Retinal pigment epithelial cell (primary cell): ENCODE measurements at regions not wholly inside any gene's neighbourhood (a gene's known extent, or its start where the extent isn't known, plus 50 kb on each side); places are given as distances from the start of the nearest gene placed in this dataset.

Source experiments
- DNase-seq: peaks from one replicate; pipeline ENCODE4 v3.0.0-alpha.2; 2010; ENCODE audit warnings: low read depth
- H3K4me3 ChIP-seq: 2 replicates; pipeline ENCODE4 v1.5.1; 2011; ENCODE audit warnings: mild to moderate bottlenecking, low read length, control low read depth, moderate library complexity
- CTCF ChIP-seq: conservative IDR thresholded peaks from 2 replicates; pipeline ENCODE4 v1.5.1; 2011; ENCODE audit warnings: low read depth, low read length, control low read depth, inconsistent platforms

DNA sequence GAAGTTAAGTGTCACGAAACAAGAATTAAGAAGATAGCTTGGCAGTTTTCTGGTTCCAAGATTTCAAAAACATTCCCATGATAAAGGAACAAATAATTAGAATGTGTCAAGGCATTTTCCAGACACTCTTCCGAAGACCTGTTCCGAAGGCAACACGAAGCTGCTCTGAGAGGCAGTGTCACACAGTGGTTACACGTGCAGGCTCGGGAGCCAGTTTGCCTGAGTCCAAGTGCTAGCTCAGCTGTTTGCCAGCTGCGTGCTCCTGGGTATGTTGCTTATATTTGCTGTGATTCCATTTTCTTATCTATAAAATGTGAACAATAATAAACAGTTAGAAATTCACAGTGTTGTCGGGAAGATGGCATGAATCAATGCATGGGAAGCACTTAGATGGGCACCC is 217.9 kb upstream of the GRIP1 start:
- no peak for TF ChIP-seq CTCF
- DNase-seq, result no peak
- no peak overlapping the region for H3K4me3 ChIP-seq

GRCh38 chr12:66898700-66899469 is 220.0 kb upstream of the GRIP1 start:
- no peak for DNase-seq
- no peak overlapping the region for H3K4me3 ChIP-seq
- TF ChIP-seq CTCF, result no peak

GRCh38 chr12:66899588-66899987 is 220.7 kb upstream of the GRIP1 start:
- no peak for DNase-seq
- TF ChIP-seq CTCF, result no peak
- no peak overlapping the region for H3K4me3 ChIP-seq

DNA sequence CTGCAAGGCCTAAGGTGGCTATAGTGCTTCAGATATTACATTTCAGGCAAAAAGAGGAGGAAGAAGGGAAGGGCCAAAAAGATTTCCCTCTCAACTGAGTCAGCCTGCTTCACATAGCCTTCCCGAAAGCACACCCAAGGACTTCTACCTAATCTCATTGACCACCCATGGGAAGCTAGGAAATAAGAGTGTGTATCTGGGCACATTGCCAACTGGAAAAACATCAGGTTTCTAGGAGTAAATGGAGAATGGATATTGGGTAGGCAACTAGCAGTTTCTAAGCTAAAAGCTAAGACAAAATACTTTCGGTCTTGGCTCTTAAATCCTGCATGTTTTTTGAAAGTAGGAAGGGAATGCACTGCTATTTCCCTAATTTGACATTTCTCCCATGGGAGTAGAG is 221.7 kb upstream of the GRIP1 start:
- no peak for TF ChIP-seq CTCF
- DNase-seq, result peak; percentile 31
- H3K4me3 ChIP-seq, result no peak overlapping the region

GRCh38 chr12:66901138-66901932 is 222.5 kb upstream of the GRIP1 start:
- H3K4me3 ChIP-seq, result no peak overlapping the region
- no peak for TF ChIP-seq CTCF
- no peak for DNase-seq

- H3K4me3 ChIP-seq, result no peak overlapping the region
- TF ChIP-seq CTCF, result no peak
- DNase-seq, result no peak
Observed at GRCh38 chr12:66902020-66902419, 223.1 kb upstream of the GRIP1 start.
